Superior temporal gyrus (tissue), 1 donor: ENCODE measurements at regions not wholly inside any gene's neighbourhood (a gene's known extent, or its start where the extent isn't known, plus 50 kb on each side); places are given as distances from the start of the nearest gene placed in this dataset.
A peak's percentile ranks its signal among the peaks of the same experiment; 100 is the strongest.
"Not testable (repeated sequence)": the region's sequence is repeated elsewhere in the genome, so short reads cannot be mapped to it uniquely, and the experiment has no call there.

ENCODE experiments used
- DNase-seq: peaks from one replicate; pipeline ENCODE4 v3.0.0-alpha.2; 2016; ENCODE audit errors: extremely low spot score

DNA sequence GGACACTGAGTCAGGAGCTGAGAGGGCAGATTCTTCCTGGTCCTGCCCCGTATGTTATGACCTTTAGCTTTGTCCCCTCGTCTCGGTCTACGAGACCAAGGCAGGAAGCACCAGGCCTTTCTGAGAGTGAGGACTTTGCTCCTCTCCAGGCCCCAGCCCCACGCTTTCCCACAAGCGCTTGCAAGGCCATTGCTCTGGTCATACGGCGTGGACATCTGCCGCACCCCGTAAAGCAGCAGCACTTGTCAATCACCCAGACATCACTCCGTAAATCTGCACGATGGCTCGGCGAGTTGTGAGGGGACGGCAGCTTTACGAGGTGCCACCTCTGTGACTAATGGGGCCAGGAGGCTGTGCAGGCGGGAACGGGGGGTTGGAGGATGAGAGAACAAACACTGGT, 100.8 kb upstream of the TWIST2 start:
- no peak for DNase-seq

DNA sequence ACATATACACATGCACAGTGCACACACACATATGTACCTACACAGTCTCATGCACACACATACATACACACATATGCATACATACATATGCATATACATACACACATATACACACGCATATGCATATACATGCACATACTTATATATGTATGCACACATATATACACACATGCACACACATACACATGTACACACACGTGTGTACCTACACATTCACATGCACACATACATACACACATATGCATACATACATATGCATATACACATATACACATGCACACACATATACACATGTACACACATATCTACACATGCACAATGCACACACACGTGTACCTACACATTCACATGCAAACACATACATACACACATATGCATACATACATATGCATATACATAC, 100.3 kb upstream of the TWIST2 start:
- DNase-seq: no peak

DNA sequence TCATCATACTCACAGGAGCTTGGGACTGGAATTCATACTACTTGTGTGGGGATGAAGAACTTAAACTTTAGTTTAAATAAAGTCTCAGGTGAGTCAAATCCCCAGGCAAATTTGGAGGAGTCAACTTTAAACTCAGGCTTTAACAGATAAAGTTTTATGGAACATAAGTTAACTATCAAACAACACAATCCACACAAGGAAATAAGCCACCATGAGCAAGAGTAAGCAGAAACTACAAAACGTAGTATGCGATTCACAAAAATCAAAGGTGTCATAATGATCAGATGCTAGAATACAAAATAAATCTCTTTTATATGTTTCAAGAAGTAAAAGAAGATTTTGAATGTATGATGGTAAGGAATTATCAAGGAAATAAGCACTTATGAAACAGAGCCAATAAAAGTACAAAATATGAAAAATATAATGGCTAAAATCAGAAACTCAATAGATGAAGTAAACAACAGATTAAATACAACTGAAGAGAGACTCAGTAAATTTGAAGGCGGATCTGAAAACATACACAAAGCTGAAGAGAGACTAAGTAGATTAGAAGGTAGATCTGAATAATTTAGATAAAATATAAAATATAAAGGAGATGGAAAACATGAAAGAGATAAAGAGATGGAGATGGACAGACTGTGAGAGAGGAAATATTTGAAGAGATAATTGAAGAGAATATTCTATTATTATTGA, 97.5 kb upstream of the TWIST2 start:
- DNase-seq: no peak

DNA sequence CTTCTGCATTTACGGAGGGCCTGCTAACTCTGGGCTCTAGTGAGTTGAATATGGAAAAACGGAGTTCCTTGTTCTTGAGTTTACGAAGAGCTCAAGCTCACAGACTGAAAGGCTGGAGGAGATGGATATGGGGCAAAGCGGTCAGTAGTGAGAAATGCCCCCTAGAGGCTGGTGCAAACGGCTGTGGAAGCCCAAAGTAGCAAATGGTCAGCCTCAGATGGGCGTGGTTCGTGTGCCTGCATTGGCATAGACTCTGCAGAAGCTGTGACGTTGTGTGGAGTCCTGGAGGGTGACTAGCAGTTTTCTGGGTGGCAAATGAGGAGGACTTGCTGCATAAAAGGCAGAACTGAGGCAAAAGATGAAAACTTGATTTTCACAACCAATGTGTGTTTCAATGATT, 93.6 kb upstream of the TWIST2 start:
- DNase-seq: no peak

DNA sequence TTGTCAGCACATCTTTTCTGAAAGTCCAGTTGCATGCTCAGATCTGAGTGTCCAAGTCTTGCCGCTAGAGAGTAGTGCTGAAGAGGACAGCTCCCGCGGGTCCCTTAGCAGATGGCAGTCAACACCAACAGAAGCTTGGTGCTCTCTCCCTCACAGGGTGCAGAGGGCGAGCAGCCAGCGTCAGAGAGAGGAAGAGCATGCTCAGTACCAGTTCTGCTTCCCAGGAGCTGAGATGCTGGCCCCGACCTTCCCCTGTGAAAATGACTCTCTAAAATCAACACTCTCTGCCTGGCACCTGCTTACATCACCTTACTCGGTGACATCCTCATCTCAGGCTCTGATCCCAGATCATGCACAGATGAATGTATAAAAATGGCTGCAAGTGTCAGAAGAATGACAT, 86.0 kb upstream of the TWIST2 start:
- no peak for DNase-seq

DNA sequence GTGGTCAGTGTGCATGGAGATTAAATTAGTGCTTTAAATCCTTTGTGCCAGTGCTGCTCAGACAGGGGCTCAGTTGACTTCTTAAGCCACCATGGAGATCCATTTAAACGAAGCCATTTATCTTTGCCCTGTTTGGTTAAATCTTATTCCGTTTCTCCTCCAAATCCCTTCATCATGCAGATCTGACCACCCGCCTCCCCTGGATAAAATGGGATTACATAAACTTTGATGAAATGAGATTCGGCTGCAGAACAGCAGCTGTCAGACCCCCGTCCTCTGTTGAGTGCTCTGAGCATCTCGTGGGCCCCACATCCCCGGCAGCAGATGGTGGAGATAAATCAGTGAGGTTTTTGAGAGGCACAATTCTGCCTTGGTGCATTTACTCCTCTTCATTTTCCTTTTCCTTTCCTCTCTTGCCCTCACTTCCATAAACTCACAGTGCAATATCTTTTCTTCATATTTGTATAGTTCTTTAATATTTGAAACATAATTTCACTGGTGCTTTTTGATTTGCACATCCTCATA, 84.4 kb upstream of the TWIST2 start:
- no peak for DNase-seq

DNA sequence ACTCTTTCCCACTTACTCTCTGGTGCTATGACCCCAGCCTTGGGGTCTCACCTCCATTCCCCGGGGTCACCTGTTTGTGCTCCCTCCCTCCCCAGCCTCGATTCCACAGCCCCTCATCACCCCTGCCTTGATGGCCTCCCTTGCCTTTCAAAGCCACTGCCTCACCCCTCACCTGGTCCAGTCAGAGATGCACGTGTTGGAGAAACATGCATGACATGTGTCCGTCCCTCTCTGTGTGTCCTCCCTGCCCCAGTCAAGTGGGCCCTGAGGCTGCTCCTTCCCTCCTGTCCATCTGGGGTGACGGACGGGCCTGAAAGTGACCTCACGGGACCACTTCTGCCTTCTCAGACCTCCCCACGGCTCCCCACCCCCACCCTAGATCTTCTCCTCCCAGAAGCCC, 82.3 kb upstream of the TWIST2 start:
- DNase-seq: no peak

DNA sequence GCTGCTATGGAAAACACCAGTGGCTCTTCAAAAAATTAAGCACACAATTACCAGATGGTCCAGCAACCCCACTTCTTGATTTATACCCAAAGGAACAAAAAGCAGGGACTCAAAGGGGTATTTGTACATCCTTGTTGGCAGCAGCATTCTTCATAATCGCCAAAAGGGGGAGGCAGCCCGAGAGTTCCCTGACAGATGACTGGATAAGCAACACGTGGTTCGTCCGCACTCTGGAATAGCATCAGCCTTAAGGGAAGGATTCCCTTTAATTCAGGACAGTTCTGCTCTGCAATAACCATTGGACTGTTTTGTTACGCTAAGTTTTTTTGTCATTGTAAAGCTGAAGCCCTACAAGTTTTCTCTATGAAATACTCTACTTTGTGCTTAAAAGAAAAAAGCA, 76.7 kb upstream of the TWIST2 start:
- peak; percentile 29 for DNase-seq

DNA sequence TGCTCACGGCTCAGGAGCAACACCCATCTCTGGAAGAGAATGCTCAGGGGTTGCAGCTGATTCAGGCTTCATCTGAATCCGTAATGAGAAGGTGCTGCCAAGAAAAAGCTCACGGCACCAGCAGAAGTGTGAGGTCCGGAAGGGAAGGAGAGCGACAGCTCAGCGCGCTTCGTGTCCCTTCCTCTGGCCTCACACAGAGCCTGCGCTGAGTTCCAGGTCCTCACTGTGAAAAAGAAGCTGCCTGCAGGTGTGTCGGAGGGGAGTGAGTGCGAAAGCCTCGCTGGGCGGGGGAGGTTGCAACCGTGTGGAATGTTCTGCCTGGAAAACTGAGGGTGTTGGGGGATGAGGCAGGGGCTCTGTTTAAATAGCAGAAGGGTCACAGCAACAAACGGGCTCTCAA, 76.2 kb upstream of the TWIST2 start:
- peak; percentile 25 for DNase-seq

DNA sequence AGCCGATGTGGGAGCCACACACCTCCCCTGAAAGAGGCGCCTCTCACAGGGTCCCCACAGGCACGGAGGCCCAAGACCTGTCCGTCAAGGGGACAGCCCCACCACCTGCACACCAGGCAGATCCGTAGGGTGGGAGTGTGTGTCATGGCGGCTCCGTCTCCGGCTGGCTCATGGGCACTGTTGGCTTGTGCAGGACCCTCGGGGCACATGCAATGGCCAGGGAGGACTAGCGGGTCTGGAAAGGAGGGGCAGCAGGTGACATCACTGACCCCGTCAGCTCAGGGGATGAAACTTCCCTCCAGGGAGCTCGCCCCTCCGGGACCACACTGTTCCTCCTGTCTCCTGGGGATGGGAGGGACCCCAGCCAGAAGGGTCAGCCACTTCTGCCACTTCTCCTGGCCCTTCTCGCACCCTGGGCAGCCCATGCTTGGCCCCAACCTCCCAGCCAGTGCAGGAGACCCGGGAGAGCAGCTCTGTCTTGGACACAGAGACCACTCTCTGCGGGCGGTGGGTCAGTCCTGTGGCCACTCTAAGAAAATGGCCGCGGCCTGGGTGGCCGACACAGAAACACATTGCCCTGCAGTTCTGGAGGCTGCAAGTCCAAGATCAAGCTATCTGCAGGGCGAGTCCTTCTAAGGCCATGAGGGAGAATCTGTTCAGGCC, 75.1 kb upstream of the TWIST2 start:
- DNase-seq: no peak

DNA sequence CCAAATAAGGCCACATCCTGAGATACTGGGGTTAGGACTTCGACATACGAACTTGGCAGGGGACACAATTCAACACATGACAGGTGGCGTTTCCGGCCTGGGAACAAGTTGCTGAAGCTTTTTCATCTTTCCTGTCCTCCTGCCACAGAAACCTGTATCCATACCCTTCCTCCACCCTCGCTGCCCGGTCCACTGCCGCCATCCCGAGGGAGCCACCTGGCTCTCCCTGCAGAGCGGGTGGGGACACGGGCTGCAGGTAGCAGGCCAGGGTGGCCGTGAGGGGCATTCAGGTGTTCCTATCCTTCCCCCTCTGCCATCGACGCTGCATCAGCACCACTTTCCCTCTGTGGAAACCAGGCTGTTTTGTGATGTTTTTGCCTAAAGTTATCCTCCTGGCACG, 74.4 kb upstream of the TWIST2 start:
- DNase-seq: no peak

DNA sequence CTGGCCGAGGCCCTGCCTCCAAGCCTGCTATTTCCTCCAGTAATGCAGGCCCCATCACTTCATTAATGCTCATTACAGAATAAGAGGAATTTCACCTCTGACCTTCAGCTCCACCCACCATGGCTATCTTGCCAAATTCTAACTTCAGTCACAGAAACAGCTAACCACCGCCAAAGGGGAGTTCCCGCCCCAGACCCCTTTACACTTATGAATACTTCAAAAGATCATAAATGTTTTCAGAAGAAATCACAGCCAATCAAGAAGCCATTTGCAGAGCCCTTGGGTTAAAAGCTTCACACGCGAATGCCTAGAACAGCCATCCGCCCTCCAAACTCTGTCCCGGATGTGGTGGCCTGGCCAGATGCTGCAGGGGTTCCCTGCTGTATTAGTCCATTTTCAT, 73.8 kb upstream of the TWIST2 start:
- no peak for DNase-seq

DNA sequence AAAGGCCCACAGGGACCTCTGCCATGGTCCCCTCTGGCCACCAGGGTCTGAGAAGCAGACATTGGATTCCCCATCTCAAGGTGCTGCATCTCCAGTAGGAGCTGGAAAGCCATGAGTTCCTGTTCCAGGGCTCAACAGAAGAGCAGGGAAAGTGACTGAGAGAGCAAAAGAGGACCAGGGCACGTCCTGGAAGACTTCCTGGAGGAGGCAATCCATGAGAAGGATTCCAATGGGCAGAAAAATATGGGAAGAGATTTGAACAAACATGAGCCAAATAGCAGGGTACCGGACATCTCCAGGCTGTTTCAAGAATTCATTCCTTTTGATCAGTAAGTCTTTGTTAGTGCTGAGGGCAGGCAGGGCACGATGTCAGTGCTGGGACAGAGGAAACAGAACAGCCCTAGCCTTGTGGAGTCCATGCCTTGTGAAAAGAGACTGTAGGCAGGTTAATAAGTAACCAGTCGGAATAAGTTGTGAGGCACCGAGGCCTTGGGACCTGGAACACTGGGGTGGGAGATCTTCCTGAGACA, 72.8 kb upstream of the TWIST2 start:
- DNase-seq: no peak

DNA sequence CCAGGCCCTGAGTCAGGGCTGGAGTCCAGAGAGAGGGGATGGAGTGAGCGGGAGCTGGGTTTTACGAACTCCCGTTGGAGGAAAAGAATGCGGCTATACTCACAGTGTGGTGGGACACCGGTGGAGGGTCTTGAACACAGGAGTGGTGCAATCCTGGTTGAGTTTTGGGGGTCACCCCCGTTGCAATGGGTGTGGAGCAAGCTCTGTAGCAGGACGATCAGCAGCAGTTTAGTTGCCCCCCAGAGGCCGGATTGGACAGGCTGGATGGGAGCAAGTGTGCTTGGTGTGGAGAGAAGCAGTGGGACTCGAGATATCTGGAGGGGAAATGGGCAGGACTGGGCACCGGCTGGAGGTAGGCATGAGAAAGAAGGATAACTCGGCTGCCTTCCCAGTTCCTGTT, 72.3 kb upstream of the TWIST2 start:
- no peak for DNase-seq

DNA sequence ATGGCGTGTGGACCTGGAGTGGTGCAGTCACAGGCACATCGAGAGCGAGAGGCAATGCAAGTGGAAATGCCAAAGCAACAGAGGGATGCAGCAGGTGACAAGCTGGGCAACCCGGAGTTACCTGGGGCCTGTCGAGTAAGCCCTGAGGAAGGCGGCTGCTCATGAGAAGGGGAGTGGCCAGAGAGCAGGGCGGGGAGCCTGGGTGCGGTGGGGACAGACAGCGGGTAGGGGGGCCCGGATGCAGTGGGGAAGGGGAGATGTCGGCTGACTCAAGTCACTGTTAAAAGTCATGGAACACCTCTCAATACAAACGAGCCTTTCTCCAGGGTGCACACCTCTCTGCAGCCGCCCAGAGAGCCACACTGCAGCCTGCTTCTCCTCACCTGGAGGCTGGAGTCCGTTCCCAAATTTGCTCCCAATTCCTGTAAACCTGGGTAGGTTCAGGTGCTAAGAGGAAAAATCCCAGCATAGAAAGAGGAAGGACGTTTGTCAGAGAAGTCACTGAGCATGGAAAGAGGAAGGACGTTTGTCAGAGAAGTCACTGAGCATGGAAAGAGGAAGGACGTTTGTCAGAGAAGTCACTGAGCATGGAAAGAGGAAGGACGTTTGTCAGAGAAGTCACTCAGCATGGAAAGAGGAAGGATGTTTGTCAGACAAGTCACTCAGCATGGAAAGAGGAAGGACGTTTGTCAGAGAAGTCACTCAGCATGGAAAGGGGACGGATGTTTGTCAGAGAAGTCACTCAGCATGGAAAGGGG, 71.7 kb upstream of the TWIST2 start:
- no peak for DNase-seq

DNA sequence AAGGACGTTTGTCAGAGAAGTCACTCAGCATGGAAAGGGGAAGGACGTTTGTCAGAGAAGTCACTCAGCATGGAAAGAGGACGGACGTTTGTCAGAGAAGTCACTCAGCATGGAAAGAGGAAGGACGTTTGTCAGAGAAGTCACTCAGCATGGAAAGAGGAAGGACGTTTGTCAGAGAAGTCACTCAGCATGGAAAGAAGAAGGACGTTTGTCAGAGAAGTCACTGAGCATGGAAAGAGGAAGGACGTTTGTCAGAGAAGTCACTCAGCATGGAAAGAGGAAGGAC, 71.2 kb upstream of the TWIST2 start:
- DNase-seq: not testable (repeated sequence)

DNA sequence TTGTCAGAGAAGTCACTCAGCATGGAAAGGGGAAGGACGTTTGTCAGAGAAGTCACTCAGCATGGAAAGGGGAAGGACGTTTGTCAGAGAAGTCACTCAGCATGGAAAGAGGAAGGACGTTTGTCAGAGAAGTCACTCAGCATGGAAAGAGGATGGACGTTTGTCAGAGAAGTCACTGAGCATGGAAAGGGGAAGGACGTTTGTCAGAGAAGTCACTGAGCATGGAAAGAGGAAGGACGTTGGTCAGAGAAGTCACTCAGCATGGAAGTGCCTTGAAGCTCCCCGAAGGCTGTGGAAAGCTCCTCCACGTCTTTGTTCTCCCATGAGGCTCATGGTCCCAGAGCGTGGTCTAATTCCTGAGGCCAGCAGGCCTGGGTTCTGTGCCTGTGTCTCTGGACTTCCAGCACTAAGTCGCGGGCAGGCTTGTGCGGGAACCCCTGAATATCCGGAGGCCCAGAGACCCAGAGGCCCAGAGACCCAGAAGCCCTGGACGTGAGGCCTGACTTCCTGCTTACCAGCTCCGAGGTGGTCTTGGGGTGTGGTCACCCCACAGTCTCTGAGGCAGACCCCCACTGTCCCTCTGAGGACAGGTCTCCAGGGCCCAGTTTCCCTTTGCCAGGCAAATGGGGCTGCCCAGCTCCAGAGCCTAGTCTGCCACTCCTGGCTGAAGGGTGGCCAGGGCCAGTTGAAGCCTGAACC, 70.4 kb upstream of the TWIST2 start:
- DNase-seq: no peak

DNA sequence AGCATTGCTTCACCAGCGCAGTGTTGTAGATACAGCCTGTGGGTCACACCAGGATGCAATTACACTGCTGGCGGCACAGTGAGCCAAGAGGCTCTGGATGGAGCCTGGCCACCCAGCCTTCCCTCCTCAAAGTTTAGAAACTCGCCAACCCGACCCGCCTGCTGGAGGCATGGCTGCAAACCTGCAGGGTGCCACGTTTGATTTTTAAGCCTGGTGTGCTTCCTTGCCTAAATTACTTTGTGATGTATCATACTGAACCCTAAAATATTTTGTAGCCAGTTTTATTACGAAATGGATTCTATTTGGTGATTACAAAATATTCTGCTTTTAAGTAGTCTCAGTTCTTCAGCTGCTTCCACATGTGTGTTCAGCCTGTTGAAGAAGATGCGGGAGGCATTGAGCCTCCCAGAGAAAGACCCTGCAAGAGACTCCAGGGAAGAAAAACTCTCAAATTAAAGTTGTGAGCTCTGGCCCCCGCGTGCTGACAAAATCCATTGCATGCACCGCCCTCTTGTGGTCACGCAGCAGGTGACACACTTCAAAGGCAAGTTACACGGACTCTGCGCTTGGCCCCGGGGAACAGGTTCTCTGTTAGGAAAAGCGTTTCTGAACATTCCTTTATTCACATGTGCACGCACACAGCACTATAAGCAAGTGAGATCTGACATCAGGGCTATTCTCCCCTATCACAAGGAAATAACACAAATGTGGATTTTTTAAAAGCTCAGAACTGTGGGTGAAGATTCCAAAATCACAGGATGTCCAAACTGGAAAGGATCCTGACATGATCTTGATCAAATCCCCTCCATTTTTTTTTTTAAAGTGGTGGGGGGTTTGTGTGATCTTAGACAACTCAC, 63.0 kb upstream of the TWIST2 start:
- peak; percentile 81 for DNase-seq

DNA sequence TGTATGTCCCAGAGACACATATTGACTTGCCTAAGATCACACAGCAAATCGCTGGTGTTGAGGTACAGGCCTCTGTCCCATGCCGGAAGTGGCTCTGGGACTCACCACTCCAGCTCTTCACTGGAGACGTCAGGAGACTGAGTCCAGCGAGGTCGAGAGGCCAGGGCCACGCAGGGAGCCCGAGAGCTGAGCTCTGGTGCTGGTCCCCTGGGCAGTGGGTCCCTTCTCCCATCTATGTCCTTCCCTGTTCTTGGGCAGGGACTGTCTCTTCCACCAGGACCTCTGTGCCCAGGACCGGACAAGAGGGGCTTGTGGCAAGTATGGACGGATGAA, 62.4 kb upstream of the TWIST2 start:
- no peak for DNase-seq

DNA sequence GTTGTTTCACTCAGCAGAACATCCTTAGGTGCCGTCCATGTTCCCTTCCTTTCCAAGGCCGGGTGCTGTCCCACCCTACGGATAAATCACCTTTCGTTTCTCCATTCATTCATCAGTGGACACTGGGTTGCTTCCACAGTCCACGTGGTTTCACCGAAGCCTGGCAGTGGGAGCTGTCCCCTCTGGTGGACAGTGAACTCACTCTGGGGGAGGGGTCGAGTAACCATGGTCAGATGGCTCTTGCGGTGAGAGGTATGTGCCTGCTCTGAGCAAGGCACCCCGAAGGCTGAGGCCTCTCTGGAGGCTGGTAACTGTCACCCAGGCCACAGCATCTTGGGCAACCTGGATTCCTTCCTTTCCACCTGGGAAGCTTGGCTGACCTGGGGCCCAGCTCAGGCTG, 61.5 kb upstream of the TWIST2 start:
- no peak for DNase-seq

DNA sequence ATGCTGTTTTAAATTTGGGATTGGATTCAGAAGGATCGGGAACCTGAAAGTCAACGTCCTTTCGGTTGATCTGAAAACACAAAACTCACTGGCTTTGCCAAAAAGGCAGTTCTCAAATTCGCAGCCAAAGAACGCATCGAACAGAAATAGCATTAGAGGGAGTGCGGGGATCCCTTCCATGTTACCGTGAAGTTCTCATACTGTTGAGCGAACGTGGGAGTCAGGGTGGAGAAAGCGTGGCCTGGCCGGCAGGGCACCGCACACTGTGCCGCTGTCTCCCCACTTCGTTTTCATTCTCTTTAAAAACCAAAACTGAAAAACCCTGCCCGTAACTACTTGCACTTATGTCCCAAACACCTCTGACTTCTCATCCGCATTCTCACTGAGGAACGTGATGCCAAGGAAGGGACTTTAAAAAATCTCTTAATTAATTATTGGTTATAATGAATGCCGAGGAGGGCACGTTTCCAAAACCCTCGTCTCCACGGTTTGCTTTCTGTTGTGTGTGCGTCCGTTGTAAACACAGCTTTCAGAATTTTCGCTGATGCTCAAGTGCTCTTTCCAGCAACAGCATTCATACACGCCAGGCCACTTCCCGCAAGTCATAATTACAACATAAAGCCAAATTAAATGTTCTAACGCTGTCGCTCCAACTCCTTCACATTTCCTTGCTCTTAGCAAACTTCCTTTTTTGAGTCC, 60.9 kb upstream of the TWIST2 start:
- DNase-seq: no peak
